Spinal cord (tissue), 9 donors: ENCODE measurements at regions not wholly inside any gene's neighbourhood (a gene's known extent, or its start where the extent isn't known, plus 50 kb on each side); places are given as distances from the start of the nearest gene placed in this dataset.
"Not testable (repeated sequence)": the region's sequence is repeated elsewhere in the genome, so short reads cannot be mapped to it uniquely, and the experiment has no call there.

Experiments
- DNase-seq, 6 donors: peaks; one replicate each; pipeline versions ENCODE4 v3.0.0 to v3.0.0-alpha.2; 2013 to 2015; ENCODE audit warnings: low spot score in 6 of 6, low read depth in 4 of 6
- H3K27ac ChIP-seq: one replicate; pipeline ENCODE4 v1.5.1; 2013; ENCODE audit warnings: low read depth, low read length, control low read depth
- H3K27me3 ChIP-seq: one replicate; pipeline ENCODE4 v1.6.1; 2013; ENCODE audit warnings: low read length; ENCODE audit not compliant: control insufficient read depth, insufficient read depth
- H3K36me3 ChIP-seq: one replicate; pipeline ENCODE4 v1.6.1; 2013; ENCODE audit warnings: low read length; ENCODE audit not compliant: control insufficient read depth, insufficient read depth
- H3K4me1 ChIP-seq: one replicate; pipeline ENCODE4 v1.6.1; 2013; ENCODE audit warnings: low read length; ENCODE audit not compliant: control insufficient read depth, insufficient read depth
- H3K4me3 ChIP-seq: one replicate; pipeline ENCODE4 v1.5.1; 2013; ENCODE audit warnings: low read depth, low read length, control low read depth
- H3K9me3 ChIP-seq: one replicate; pipeline ENCODE4 v1.6.1; 2013; ENCODE audit warnings: low read length; ENCODE audit not compliant: control insufficient read depth, insufficient read depth
- WGBS: methylation state at CpG from one replicate; pipeline ENCODE4 v1.1.5; 2013; ENCODE audit warnings: missing lambda C conversion rate; ENCODE audit not compliant: insufficient coverage; 5-methylcytosine and 5-hydroxymethylcytosine counted together
- donor health status: healthy.

- 100% methylated on average over 1 of the region's 1 CpG for WGBS
- no peaks in the 10 kb centered on the region for H3K27me3 ChIP-seq
- no peaks in the 10 kb centered on the region for H3K36me3 ChIP-seq
- H3K4me3 ChIP-seq: no peak overlapping the region
- H3K9me3 ChIP-seq: no peaks in the 10 kb centered on the region
- DNase-seq: no peak
- no peaks in the 10 kb centered on the region for H3K4me1 ChIP-seq
- no peak overlapping the region for H3K27ac ChIP-seq
Observed at GRCh38 chr2:61726456-61727209, 127.2 kb downstream of the FAM161A start.

DNA sequence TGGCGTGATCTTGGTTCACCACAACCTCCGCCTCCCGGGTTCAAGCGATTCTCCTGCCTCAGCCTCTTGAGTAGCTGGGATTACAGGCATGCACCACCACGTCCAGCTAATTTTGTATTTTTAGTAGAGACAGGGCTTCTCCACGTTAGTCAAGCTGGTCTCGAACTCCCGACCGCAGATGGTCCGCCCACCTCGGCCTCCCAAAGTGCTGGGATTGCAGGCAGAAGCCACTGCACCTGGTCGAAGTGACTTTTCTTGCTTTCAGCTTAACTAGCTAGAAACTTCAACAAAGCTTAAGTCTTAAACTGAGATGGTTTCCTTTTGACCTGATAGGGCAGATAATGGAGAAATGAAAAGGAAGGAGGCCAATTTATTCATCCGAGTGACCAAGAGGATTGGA lies 130.5 kb downstream of the FAM161A start:
- 89% methylated on average over 7 of the region's 13 CpGs for WGBS
- H3K9me3 ChIP-seq, H3K4me3 ChIP-seq, H3K36me3 ChIP-seq, DNase-seq, H3K27ac ChIP-seq, H3K27me3 ChIP-seq, H3K4me1 ChIP-seq: not testable (repeated sequence)

DNA sequence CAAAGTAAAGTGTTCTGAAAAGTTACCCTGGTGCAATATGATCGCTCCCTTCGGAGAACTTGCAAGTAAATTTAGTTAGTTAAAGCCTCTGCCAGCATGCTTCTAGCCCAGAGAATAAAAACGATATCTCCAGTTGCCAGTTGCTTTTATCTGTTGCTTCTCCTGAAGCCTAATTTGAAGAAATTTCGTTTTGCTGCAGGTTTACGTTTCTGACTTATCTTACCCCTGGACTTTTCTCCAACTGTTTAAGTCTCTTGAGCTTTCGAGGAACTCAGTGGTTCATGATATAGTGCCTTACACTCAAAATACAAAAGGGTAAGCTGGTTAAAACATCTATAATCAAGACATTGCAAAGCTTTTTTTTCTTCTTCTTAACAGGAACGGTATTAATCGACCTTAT lies 131.1 kb downstream of the FAM161A start:
- Histone ChIP-seq H3K27me3 (no peaks in the 10 kb centered on the region), H3K4me3 (no peak overlapping the region), H3K4me1 (no peaks in the 10 kb centered on the region), H3K36me3 (no peaks in the 10 kb centered on the region), H3K27ac (no peak overlapping the region), H3K9me3 (no peaks in the 10 kb centered on the region)
- WGBS: 83% methylated on average over 3 of the region's 8 CpGs
- peak in 4 of 6 donors; percentile 1 to 89 (median 28) for DNase-seq

GRCh38 chr2:61722318-61722717 lies 131.5 kb downstream of the FAM161A start:
- Histone ChIP-seq H3K4me1 (no peaks in the 10 kb centered on the region), H3K9me3 (no peaks in the 10 kb centered on the region), H3K27me3 (no peaks in the 10 kb centered on the region), H3K36me3 (no peaks in the 10 kb centered on the region), H3K4me3 (no peak overlapping the region), H3K27ac (no peak overlapping the region)
- no CpG with 5 or more reads among the region's 1 CpG for WGBS
- DNase-seq: no peak

- no peaks in the 10 kb centered on the region for H3K27me3 ChIP-seq
- WGBS: no CpG with 5 or more reads among the region's 2 CpGs
- no peak overlapping the region for H3K27ac ChIP-seq
- H3K4me1 ChIP-seq: no peaks in the 10 kb centered on the region
- H3K36me3 ChIP-seq: no peaks in the 10 kb centered on the region
- no peaks in the 10 kb centered on the region for H3K9me3 ChIP-seq
- no peak for DNase-seq
- H3K4me3 ChIP-seq: no peak overlapping the region
Observed at GRCh38 chr2:61721382-61721781, 132.5 kb downstream of the FAM161A start.

- Histone ChIP-seq H3K4me1 (no peaks in the 10 kb centered on the region), H3K9me3 (no peaks in the 10 kb centered on the region), H3K27ac (no peak overlapping the region), H3K4me3 (no peak overlapping the region), H3K36me3 (no peaks in the 10 kb centered on the region), H3K27me3 (no peaks in the 10 kb centered on the region)
- no peak for DNase-seq
- WGBS: no CpG with 5 or more reads among the region's 3 CpGs
Observed at GRCh38 chr2:61720911-61721310, 132.9 kb downstream of the FAM161A start.

DNA sequence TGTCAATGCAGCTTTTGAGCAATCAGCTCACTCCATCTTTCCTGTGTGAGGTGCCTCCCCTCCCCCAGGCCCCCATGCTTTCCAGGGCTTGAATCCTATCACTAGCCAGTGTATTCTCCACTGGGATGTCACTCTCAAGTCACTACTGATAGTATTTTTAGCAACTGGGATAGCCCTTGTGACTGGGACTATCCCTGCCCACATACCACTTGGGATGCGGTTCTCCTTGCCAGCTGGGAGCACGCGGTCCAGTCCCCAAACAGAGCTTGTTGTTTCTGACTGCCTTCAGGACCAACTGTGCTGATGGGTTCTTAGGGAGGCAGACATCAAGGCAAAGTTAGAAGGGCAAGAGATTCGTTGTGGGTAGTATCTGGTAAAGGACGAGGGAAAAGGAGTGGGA lies 134.9 kb downstream of the FAM161A start:
- Histone ChIP-seq H3K4me1 (no peaks in the 10 kb centered on the region), H3K36me3 (no peaks in the 10 kb centered on the region), H3K9me3 (no peaks in the 10 kb centered on the region), H3K27me3 (no peaks in the 10 kb centered on the region), H3K4me3 (no peak overlapping the region), H3K27ac (no peak overlapping the region)
- DNase-seq: no peak
- 89% methylated on average over 5 of the region's 5 CpGs for WGBS

- no peaks in the 10 kb centered on the region for H3K36me3 ChIP-seq
- H3K27ac ChIP-seq: no peak overlapping the region
- no CpG with 5 or more reads among the region's 2 CpGs for WGBS
- H3K27me3 ChIP-seq: no peaks in the 10 kb centered on the region
- no peaks in the 10 kb centered on the region for H3K9me3 ChIP-seq
- H3K4me1 ChIP-seq: peaks cover 3% of the 10 kb centered on the region
- no peak overlapping the region for H3K4me3 ChIP-seq
- DNase-seq: no peak
Observed at GRCh38 chr2:61715506-61715905, 138.4 kb downstream of the FAM161A start.

DNA sequence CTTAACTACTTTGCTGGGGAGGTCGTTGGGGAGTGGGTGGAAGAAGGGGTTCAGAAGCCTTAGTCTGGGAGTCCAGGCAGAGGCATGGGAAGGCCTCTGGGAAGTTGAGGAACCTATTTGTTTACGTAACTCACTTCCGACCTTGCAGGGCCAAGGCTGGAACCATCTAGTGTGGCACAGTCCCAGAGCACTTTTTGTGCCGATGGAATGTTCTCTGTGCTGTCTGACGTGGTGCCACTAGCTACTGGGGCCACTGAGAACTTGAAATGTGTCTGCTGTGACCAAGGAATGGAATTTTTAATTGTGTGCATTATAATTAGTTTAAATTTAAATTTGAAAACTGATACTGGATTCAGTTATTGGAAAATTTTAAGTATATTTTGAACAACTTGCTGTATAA lies 139.7 kb downstream of the FAM161A start:
- H3K27ac ChIP-seq: no peak overlapping the region
- H3K4me3 ChIP-seq: no peak overlapping the region
- H3K9me3 ChIP-seq: no peaks in the 10 kb centered on the region
- no peaks in the 10 kb centered on the region for H3K27me3 ChIP-seq
- WGBS: 85% methylated on average over 5 of the region's 5 CpGs
- DNase-seq: no peak
- H3K36me3 ChIP-seq: no peaks in the 10 kb centered on the region
- peaks cover 3% of the 10 kb centered on the region for H3K4me1 ChIP-seq

- H3K27ac ChIP-seq: no peak overlapping the region
- H3K36me3 ChIP-seq: no peaks in the 10 kb centered on the region
- peaks cover 3% of the 10 kb centered on the region for H3K4me1 ChIP-seq
- H3K27me3 ChIP-seq: no peaks in the 10 kb centered on the region
- H3K9me3 ChIP-seq: no peaks in the 10 kb centered on the region
- WGBS: 38% methylated on average over 4 of the region's 6 CpGs
- H3K4me3 ChIP-seq: no peak overlapping the region
- no peak for DNase-seq
Observed at GRCh38 chr2:61713457-61713856, 140.4 kb downstream of the FAM161A start.
